ENCODE measurements at regions not wholly inside any gene's neighbourhood (a gene's known extent, or its start where the extent isn't known, plus 50 kb on each side); places are given as distances from the start of the nearest gene placed in this dataset.

DNA sequence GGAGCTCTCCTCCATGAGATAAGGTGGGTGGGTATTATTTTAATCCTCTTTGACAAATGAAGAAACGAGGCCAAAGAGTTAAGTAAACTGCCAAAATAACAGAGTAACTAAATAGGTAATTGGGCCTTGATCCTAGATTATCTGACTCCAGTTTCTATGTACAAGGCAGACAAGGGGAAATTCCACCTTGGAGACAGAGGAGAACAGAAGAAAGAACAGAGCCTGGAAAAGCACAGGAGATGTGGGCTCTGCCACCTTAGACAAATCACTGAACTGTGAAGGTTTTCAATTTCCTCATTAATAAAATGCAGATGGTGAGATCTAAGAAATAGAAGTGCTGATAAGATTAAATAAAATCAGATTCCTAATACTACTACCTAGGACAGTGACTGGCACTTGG lies 310.2 kb upstream of the TLE3 start:
- TF ChIP-seq GABPA (IDR thresholded peaks at IDR 0.05; ENCODE audit: low read depth) (no peak), SPI1 (IDR thresholded peaks at IDR 0.05; ENCODE audit: borderline replicate concordance, low read depth) (no peak), POLR2AphosphoS5 (IDR thresholded peaks at IDR 0.05; ENCODE audit: low read depth) (no peak)
- TF ChIP-seq, protein P1, sequence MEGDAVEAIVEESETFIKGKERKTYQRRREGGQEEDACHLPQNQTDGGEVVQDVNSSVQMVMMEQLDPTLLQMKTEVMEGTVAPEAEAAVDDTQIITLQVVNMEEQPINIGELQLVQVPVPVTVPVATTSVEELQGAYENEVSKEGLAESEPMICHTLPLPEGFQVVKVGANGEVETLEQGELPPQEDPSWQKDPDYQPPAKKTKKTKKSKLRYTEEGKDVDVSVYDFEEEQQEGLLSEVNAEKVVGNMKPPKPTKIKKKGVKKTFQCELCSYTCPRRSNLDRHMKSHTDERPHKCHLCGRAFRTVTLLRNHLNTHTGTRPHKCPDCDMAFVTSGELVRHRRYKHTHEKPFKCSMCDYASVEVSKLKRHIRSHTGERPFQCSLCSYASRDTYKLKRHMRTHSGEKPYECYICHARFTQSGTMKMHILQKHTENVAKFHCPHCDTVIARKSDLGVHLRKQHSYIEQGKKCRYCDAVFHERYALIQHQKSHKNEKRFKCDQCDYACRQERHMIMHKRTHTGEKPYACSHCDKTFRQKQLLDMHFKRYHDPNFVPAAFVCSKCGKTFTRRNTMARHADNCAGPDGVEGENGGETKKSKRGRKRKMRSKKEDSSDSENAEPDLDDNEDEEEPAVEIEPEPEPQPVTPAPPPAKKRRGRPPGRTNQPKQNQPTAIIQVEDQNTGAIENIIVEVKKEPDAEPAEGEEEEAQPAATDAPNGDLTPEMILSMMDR (IDR thresholded peaks at IDR 0.05; ENCODE audit: insufficient read depth, low read length) = no peak
- TF ChIP-seq, protein P2, sequence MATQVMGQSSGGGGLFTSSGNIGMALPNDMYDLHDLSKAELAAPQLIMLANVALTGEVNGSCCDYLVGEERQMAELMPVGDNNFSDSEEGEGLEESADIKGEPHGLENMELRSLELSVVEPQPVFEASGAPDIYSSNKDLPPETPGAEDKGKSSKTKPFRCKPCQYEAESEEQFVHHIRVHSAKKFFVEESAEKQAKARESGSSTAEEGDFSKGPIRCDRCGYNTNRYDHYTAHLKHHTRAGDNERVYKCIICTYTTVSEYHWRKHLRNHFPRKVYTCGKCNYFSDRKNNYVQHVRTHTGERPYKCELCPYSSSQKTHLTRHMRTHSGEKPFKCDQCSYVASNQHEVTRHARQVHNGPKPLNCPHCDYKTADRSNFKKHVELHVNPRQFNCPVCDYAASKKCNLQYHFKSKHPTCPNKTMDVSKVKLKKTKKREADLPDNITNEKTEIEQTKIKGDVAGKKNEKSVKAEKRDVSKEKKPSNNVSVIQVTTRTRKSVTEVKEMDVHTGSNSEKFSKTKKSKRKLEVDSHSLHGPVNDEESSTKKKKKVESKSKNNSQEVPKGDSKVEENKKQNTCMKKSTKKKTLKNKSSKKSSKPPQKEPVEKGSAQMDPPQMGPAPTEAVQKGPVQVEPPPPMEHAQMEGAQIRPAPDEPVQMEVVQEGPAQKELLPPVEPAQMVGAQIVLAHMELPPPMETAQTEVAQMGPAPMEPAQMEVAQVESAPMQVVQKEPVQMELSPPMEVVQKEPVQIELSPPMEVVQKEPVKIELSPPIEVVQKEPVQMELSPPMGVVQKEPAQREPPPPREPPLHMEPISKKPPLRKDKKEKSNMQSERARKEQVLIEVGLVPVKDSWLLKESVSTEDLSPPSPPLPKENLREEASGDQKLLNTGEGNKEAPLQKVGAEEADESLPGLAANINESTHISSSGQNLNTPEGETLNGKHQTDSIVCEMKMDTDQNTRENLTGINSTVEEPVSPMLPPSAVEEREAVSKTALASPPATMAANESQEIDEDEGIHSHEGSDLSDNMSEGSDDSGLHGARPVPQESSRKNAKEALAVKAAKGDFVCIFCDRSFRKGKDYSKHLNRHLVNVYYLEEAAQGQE (IDR thresholded peaks at IDR 0.05; ENCODE audit: insufficient replicate concordance, low read depth) = no peak
- Histone ChIP-seq H3K27me3 (ENCODE audit: insufficient read depth, poor library complexity, severe bottlenecking) (no peaks in the 10 kb centered on the region), H3K27ac (replicated peaks) (no peak overlapping the region), H3K4me3 (replicated peaks; ENCODE audit: insufficient read depth, low read length) (no peak overlapping the region)
- DNase-seq (ENCODE audit: low read depth in 1 of 2, low spot score in 1 of 2) = no peak

DNA sequence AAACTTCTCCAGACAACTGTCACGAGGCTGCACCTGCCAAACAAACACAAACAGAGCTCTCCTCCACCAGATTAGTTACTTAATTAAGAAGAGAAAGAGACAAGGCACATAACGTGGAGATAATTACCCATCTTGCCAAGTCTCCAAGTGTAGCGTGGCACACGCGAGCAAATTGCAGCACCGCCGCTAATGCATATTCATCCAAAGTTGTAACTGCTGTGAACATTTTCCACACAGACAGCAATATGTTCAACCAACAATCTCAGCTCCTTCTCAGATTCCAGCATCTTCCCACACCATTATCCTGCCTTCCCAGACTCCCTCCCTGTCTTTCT lies 309.6 kb upstream of the TLE3 start:
- H3K27ac ChIP-seq (replicated peaks) = no peak overlapping the region
- H3K4me3 ChIP-seq (replicated peaks; ENCODE audit: insufficient read depth, low read length) = no peak overlapping the region
- H3K27me3 ChIP-seq (ENCODE audit: insufficient read depth, poor library complexity, severe bottlenecking) = no peaks in the 10 kb centered on the region
- TF ChIP-seq SPI1 (IDR thresholded peaks at IDR 0.05; ENCODE audit: borderline replicate concordance, low read depth) = no peak
- TF ChIP-seq, protein P2 (IDR thresholded peaks at IDR 0.05; ENCODE audit: insufficient replicate concordance, low read depth) = no peak
- no peak for DNase-seq (ENCODE audit: low read depth in 1 of 2, low spot score in 1 of 2)

DNA sequence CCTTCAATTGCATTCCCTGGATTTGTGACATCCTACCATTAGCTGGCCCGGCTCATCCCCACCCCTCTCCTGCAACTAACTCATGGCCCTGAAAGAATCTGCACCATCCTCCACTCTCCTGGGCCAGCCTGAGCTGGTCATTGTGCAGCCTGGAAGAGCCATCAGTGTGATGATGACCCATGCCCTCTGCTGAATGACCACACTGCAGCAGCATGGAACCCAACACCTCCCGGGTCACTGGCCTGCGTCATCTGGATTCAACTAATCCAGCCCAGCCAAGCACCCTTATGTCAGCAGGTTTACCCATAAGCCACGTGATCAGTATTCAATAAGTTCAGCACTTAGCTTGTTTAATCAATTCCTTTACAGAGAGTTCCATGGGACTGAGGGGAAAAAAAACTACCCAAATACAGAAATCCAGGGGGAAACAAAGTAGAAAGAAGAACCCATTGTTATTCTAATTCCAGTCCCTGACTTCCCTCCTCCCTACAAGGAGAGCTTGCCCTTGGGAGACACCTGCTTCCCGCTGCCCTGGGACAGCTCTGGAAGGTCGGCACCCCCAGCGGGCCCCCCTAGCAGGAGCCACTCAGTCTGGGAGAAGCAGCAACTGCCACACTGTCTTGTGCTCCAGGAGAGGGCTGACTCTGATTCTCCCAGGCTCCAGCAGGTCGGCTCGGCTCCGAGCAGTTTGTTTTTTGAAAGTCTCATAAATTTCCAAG lies 309.1 kb upstream of the TLE3 start:
- Histone ChIP-seq H3K27me3 (ENCODE audit: insufficient read depth, poor library complexity, severe bottlenecking) (no peaks in the 10 kb centered on the region), H3K27ac (replicated peaks) (no peak overlapping the region), H3K4me3 (replicated peaks; ENCODE audit: insufficient read depth, low read length) (no peak overlapping the region)
- no peak for DNase-seq (ENCODE audit: low read depth in 1 of 2, low spot score in 1 of 2)
- TF ChIP-seq, protein P1 (IDR thresholded peaks at IDR 0.05; ENCODE audit: insufficient read depth, low read length) = no peak
- TF ChIP-seq SPI1 (IDR thresholded peaks at IDR 0.05; ENCODE audit: borderline replicate concordance, low read depth) (no peak), POLR2AphosphoS5 (IDR thresholded peaks at IDR 0.05; ENCODE audit: low read depth) (no peak), GABPA (IDR thresholded peaks at IDR 0.05; ENCODE audit: low read depth) (no peak)
- TF ChIP-seq, protein P2 (IDR thresholded peaks at IDR 0.05; ENCODE audit: insufficient replicate concordance, low read depth) = no peak
